ENCODE measurements at regions not wholly inside any gene's neighbourhood (a gene's known extent, or its start where the extent isn't known, plus 50 kb on each side); places are given as distances from the start of the nearest gene placed in this dataset.

DNA sequence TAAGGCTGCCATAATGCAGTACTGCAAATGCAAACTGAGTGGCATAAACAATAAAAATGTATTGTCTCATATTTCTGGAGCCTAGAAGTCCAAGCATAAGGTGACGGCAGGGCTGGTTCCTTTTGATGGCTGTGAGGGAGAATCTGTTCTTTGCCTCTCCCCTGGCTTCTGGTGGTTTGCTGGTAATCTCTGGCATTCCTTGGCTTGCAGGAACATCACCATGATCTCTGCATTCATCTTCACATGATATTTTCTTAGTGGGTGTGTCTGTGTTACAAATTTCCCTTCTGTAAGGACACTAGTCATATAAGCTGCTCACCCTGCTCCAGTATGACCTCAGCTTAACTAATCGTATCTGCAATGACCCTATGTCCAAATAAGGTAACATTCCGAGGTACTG is 1104.2 kb upstream of the CITED2 start:
- ChIA-PET CTCF (interaction anchor here (0.6 kb wide), 1 partner anchor 163 kb away, joined by 3 read pairs; no protein-coding TSS in a partner anchor), POLR2A (no interaction called here)
- Mint-ChIP-seq H3K27me3 (ENCODE audit: insufficient read depth, unreplicated experiment) (no peaks in the 10 kb centered on the region), H3K27ac (ENCODE audit: low read depth, unreplicated experiment) (no peak overlapping the region), H3K36me3 (ENCODE audit: insufficient read depth, unreplicated experiment) (no peaks in the 10 kb centered on the region), H3K9me3 (ENCODE audit: unreplicated experiment) (peaks cover 8% of the 10 kb centered on the region), H3K4me1 (ENCODE audit: insufficient read depth, unreplicated experiment) (no peaks in the 10 kb centered on the region), H3K4me3 (ENCODE audit: unreplicated experiment) (no peak overlapping the region)
- no peak for DNase-seq (ENCODE audit: unreplicated experiment)
- no TSS peak for BruUV-seq (replicated peaks)
- intact Hi-C loops (cut with micrococcal nuclease) = loop anchor here (10.0 kb wide), 1 partner anchor 296 kb away; no protein-coding TSS in a partner anchor
- TF ChIP-seq, protein P1, sequence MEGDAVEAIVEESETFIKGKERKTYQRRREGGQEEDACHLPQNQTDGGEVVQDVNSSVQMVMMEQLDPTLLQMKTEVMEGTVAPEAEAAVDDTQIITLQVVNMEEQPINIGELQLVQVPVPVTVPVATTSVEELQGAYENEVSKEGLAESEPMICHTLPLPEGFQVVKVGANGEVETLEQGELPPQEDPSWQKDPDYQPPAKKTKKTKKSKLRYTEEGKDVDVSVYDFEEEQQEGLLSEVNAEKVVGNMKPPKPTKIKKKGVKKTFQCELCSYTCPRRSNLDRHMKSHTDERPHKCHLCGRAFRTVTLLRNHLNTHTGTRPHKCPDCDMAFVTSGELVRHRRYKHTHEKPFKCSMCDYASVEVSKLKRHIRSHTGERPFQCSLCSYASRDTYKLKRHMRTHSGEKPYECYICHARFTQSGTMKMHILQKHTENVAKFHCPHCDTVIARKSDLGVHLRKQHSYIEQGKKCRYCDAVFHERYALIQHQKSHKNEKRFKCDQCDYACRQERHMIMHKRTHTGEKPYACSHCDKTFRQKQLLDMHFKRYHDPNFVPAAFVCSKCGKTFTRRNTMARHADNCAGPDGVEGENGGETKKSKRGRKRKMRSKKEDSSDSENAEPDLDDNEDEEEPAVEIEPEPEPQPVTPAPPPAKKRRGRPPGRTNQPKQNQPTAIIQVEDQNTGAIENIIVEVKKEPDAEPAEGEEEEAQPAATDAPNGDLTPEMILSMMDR (IDR thresholded peaks at IDR 0.05; ENCODE audit: unreplicated experiment) = no peak

DNA sequence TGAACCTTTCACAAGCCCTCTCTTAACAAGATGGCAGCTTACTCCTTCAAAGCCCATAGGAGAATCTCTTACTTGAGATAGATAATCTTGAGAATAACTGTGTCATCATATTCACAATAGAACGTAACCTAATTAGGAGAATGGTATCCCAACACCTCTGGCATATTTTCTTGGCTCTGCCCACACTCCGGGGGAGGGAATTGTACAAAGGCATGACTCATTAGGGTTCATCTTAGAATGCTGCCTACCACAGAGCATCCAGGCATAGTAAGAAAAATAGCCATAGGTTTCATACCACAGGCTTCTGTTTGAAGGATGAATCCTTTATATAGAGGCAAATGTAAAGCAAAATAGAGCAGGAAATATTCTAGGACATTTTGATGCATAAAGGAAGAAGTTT is 1100.6 kb upstream of the CITED2 start:
- DNase-seq (ENCODE audit: unreplicated experiment) = peak; percentile 53
- ChIA-PET CTCF (no interaction called here), POLR2A (interaction anchor here (0.9 kb wide), 1 partner anchor 11 kb away, joined by 3 read pairs; no protein-coding TSS in a partner anchor)
- Mint-ChIP-seq H3K9me3 (ENCODE audit: unreplicated experiment) (peaks cover 12% of the 10 kb centered on the region), H3K27me3 (ENCODE audit: insufficient read depth, unreplicated experiment) (no peaks in the 10 kb centered on the region), H3K4me3 (ENCODE audit: unreplicated experiment) (no peak overlapping the region), H3K27ac (ENCODE audit: low read depth, unreplicated experiment) (peak overlapping the region; percentile 27), H3K4me1 (ENCODE audit: insufficient read depth, unreplicated experiment) (no peaks in the 10 kb centered on the region), H3K36me3 (ENCODE audit: insufficient read depth, unreplicated experiment) (no peaks in the 10 kb centered on the region)
- intact Hi-C loops (cut with micrococcal nuclease) = loop anchor here (10.0 kb wide), 1 partner anchor 300 kb away; no protein-coding TSS in a partner anchor
- TF ChIP-seq, protein P1 (IDR thresholded peaks at IDR 0.05; ENCODE audit: unreplicated experiment) = no peak
- BruUV-seq (replicated peaks) = no TSS peak

- POLR2A ChIA-PET = interaction anchor here (0.7 kb wide), 1 partner anchor 939 kb away, joined by 3 read pairs; no protein-coding TSS in a partner anchor
- Mint-ChIP-seq H3K9me3 (ENCODE audit: unreplicated experiment) (peaks cover 12% of the 10 kb centered on the region), H3K27ac (ENCODE audit: low read depth, unreplicated experiment) (no peak overlapping the region), H3K27me3 (ENCODE audit: insufficient read depth, unreplicated experiment) (no peaks in the 10 kb centered on the region), H3K4me1 (ENCODE audit: insufficient read depth, unreplicated experiment) (peaks cover 16% of the 10 kb centered on the region), H3K4me3 (ENCODE audit: unreplicated experiment) (no peak overlapping the region), H3K36me3 (ENCODE audit: insufficient read depth, unreplicated experiment) (no peaks in the 10 kb centered on the region)
- DNase-seq (ENCODE audit: unreplicated experiment) = no peak
- no TSS peak for BruUV-seq (replicated peaks)
- CTCF ChIA-PET = no interaction called here
- TF ChIP-seq, protein P1 (IDR thresholded peaks at IDR 0.05; ENCODE audit: unreplicated experiment) = no peak
- intact Hi-C loops (cut with micrococcal nuclease) = no loop called here
These were observed 1090.3 kb upstream of the CITED2 start for GRCh38 chr6:140464720-140465119.

- no TSS peak for BruUV-seq (replicated peaks)
- Mint-ChIP-seq H3K27me3 (ENCODE audit: insufficient read depth, unreplicated experiment) (no peaks in the 10 kb centered on the region), H3K9me3 (ENCODE audit: unreplicated experiment) (peaks cover 12% of the 10 kb centered on the region), H3K27ac (ENCODE audit: low read depth, unreplicated experiment) (peak overlapping the region; percentile 47), H3K4me1 (ENCODE audit: insufficient read depth, unreplicated experiment) (peaks cover 16% of the 10 kb centered on the region), H3K4me3 (ENCODE audit: unreplicated experiment) (no peak overlapping the region), H3K36me3 (ENCODE audit: insufficient read depth, unreplicated experiment) (no peaks in the 10 kb centered on the region)
- CTCF ChIA-PET = interaction anchor here (0.6 to 1.1 kb wide), 2 partner anchors 20 to 458 kb away, joined by 3 to 4 read pairs; no protein-coding TSS in a partner anchor
- POLR2A ChIA-PET = interaction anchor here (0.5 to 2.2 kb wide), 9 partner anchors 8 to 1690 kb away, joined by 3 to 16 read pairs (median 4); partner anchors contain the start of gene CITED2
- TF ChIP-seq, protein P1 (IDR thresholded peaks at IDR 0.05; ENCODE audit: unreplicated experiment) = no peak
- intact Hi-C loops (cut with micrococcal nuclease) = no loop called here
- no peak for DNase-seq (ENCODE audit: unreplicated experiment)
These were observed 1088.9 kb upstream of the CITED2 start for GRCh38 chr6:140463312-140463710.

Measured in MCF 10A (cell line).